CD1c-positive myeloid dendritic cell (primary cell): ENCODE measurements at regions not wholly inside any gene's neighbourhood (a gene's known extent, or its start where the extent isn't known, plus 50 kb on each side); places are given as distances from the start of the nearest gene placed in this dataset.

Source experiments
- DNase-seq: peaks from one replicate; pipeline ENCODE4 v3.0.0-alpha.2; 2016; ENCODE audit errors: extremely low spot score

- no peak for DNase-seq
Measured at GRCh38 chr2:220434385-220434784, 807.0 kb downstream of the SLC4A3 start.

DNA sequence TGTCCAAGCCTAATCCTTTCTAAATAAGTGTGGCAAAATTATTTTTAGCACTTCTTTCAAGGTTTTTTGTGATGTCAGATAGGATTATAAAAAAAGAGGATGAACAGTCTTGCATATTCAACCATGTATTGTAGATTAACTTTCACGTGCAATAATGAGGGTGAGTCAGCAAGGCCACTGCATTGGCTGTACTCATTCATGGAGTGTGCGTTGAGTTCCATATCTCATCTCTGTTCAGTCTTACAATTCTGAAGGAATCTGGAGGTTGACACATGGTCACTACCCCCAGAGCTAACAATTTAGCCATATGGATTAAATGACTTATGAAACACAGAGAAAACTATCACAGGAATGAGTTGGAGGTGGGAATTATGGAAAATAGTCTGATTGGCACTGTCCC lies 810.5 kb downstream of the SLC4A3 start:
- no peak for DNase-seq

GRCh38 chr2:220440731-220441130 lies 813.3 kb downstream of the SLC4A3 start:
- no peak for DNase-seq

DNA sequence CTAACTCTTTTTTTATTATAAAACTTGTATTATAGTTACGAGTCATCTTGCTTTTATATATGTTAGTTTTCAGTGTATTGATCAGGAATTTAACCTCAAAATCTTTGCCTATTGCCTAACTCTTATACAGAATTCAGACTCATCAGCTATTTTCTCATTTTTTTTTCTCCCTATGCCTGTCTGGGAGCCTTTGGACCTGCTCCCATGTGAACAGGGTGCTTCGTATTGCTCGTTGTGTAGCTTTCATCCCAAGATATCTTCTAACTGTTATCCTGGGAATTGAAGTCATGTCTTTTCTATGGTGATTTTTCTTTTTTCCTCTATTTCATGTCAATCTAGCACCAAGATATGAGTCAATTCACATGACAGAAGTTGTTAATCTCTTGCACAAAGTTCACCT lies 814.0 kb downstream of the SLC4A3 start:
- no peak for DNase-seq

- no peak for DNase-seq
Measured at GRCh38 chr2:220442012-220442411, 814.6 kb downstream of the SLC4A3 start.

GRCh38 chr2:220445429-220446105 lies 818.1 kb downstream of the SLC4A3 start:
- DNase-seq: no peak

- DNase-seq: no peak
Measured at GRCh38 chr2:220446106-220446712, 818.8 kb downstream of the SLC4A3 start.

DNA sequence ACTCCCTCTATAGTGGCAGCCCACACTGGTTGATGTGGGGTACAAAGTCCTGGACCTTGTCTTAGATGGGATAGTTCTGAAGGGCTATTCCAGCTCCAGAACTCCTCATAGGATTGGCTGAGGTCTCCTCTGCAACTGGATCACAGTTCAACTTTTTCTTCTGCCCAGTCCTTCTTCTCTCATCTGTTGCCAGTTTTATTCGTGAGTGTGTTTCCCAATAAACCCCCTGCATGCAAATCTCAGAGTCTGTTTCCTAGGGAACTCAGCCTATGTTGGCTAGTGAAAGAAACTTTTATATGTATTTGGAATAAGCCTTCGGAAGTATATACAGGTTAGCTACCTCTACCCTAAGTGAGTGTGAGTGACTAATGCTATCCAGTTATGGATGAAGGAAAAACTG lies 823.4 kb downstream of the SLC4A3 start:
- no peak for DNase-seq

DNA sequence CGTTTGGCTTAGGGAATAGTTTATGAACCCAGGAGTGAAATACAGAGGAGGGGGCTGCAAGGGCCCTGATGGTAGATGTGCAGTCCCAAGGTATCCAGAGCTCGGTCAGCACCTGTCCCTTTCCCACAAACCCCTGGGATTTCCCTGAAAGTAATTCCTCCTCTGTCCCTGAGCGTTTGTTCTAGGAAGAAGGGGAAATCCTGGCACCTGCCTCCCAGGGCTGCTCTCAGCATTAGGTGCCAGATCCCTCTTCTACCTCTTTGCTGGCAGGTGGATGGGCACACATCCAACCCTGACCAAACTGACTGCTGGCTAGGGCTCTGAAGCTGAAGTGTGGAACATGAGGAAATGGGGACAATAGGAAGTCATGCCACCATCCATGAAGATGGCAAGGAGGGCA lies 824.0 kb downstream of the SLC4A3 start:
- DNase-seq: no peak

DNA sequence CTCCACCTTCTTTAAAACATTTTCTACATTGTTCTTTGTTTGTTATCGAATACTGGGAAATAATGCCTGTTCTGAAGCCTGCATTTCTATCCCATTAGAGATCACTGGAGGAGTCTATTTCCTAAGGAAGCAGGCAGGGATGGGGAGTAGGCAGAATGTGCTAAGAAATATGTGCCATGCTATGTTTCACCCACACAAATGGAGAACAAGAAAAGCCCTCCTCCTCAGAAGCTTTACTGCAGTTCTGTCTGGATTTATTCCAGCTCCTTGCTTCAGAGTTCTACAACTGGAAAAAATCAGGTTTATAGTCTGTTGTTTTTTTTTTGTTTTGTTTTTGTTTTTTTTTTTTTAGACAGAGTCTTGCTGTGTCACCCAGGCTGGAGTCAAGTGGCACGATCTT lies 825.1 kb downstream of the SLC4A3 start:
- no peak for DNase-seq

GRCh38 chr2:220455351-220455990 lies 828.0 kb downstream of the SLC4A3 start:
- DNase-seq: no peak

DNA sequence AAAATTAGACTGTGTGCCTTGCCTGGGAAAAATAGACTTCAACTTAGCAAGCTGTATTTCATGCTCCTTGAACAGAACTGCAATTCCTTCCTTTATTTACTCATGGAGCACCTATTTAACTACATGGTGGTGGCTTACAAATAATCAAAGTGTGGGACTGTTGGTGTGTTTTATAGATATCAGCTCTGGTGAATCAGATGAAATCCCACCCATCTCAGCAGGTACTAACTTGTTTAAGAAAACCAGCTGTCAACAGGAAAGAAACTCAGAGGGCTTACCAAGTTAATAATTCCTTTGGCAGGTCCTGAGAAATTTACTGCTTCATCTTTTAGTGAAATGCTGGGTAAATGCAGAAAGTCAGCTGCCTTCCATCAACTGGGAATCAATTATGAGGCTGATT lies 830.6 kb downstream of the SLC4A3 start:
- DNase-seq: no peak

DNA sequence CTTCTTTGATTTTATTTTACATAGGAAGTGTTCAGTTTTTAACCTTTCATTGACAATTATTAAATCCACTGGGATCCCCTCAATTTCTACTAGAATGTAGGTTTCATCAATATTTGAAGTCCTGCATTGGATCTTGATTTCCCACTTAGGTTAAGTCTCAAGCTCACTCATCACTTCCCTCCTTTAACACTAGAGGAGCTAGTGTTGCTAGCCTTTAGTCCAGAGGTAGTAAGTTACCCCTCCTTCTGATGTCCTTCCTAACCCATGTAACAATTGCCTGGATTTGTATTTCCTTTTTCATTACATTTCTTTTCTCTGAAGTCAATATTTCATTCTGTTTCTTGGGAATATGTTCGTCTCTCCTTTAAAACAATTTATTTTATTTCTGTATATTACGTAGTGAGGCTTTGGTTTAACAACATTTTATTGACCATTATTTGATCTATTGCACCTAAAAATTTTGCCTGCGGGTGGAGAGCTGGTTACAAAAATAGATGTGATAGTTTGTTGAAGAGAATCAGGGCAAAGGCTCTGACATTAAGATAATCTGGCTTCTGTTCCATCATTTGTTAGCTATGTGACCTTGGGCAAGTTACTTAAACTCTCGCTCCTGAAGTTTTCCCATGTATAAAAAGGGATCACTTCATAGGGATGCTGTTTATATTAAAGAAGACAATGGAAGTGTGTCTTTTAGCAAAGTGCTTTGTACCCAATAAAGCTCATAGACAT lies 833.0 kb downstream of the SLC4A3 start:
- DNase-seq: no peak

GRCh38 chr2:220463876-220464275 lies 836.4 kb downstream of the SLC4A3 start:
- DNase-seq: no peak

DNA sequence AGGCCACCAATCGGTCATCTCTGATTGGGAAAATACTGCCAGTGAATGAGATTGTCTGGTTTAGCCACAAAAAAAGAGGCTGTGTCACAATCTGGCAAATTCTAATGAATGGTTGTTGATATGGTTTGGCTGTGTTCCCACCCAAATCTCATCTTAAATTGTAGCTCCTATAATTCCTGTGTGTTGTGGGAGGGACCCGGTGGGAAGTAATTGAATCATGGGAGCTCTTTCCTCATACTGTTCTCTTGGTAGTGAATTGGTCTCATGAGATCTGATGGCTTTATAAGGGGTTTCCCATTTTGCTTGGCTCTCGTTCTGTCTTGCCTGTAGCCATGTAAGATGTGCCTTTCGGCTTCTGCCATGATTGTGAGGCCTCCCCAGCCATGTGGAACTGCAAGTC lies 838.3 kb downstream of the SLC4A3 start:
- no peak for DNase-seq

DNA sequence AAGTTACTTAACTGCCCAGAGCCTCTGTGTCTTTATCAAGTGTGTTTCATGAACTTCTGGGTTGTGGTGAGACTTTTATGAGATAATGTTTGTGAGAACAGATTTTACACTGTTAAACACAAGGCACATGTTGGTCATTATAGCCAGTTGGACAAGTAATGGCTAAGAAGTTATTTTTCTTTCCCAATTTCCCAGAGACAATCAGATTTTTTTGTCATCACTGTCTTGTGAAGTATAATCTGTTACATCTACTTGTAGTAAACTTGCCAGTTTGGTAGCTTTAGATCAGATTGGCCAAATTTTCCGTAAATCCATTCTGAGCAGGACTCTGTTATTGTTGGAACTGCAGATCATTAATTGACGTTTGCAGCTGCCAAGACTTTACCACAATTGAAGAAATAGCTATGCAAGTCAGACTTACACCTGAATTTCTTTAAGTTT lies 838.8 kb downstream of the SLC4A3 start:
- DNase-seq: no peak

DNA sequence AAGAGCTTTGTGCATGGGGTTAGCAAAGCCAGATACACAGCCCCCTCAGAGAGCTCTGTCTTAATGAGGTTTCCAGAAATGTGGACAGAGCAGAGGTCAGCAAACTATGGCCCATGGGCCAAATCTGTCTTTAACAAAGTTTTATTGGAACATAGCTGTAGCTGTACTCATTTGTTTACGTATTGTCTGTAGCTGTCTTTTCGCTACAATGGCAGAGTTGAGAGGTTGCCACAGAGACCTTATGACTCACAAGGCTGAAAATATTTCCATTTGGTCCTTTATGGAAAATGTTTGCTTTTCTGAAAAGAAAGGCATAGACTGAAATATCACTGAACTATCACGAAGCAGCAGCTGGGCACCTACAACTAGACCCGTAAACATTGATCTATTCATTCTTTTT lies 841.8 kb downstream of the SLC4A3 start:
- DNase-seq: no peak

GRCh38 chr2:220473611-220474010 lies 846.2 kb downstream of the SLC4A3 start:
- no peak for DNase-seq

DNA sequence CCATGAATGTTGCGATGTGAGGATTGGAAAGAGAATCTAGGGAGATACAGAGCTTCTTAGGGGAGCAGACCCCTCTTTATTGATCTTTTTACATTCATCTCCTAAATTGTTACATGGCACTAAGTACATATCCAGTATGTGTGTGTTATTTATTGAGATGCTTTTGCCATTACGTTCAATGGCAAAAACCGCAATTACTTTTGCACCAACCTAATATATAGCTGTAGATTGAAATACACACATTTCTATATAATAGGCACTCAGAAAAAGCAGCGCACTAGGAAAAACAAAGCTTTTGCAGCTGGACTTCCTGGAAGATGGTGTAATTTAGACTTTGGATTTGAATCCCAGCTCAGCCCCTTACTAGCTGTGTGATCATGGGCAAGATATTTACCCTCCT lies 849.4 kb downstream of the SLC4A3 start:
- DNase-seq: no peak

GRCh38 chr2:220478305-220479058 lies 851.1 kb downstream of the SLC4A3 start:
- no peak for DNase-seq

- no peak for DNase-seq
Measured at GRCh38 chr2:220482716-220483115, 855.3 kb downstream of the SLC4A3 start.

GRCh38 chr2:220489121-220489520 lies 861.7 kb downstream of the SLC4A3 start:
- no peak for DNase-seq
